Tibial nerve (tissue), 4 donors: ENCODE measurements at regions not wholly inside any gene's neighbourhood (a gene's known extent, or its start where the extent isn't known, plus 50 kb on each side); places are given as distances from the start of the nearest gene placed in this dataset.
A peak's percentile ranks its signal among the peaks of the same experiment; 100 is the strongest.
"Not testable (repeated sequence)": the region's sequence is repeated elsewhere in the genome, so short reads cannot be mapped to it uniquely, and the experiment has no call there.

Experiments
- DNase-seq, 2 donors: peaks; one replicate each; pipeline ENCODE4 v3.0.0-alpha.2; 2019; ENCODE audit warnings: low spot score in 2 of 2
- H3K27ac ChIP-seq, 4 donors: fragments of 200-600 bp; sonication (generic) in 3 of 4; one replicate each; pipeline ENCODE4 v1.5.1; 2017 to 2019; ENCODE audit warnings: mild to moderate bottlenecking in 1 of 4
- H3K27me3 ChIP-seq, 2 donors: fragments of 200-600 bp; sonication (generic) in 1 of 2; one replicate each; pipeline versions ENCODE4 v1.5.1 to v1.6.0; 2017 to 2019
- H3K36me3 ChIP-seq, 3 donors: fragments of 200-600 bp; sonication (generic); one replicate each; pipeline ENCODE4 v1.5.1; 2018 to 2019
- H3K4me1 ChIP-seq, 4 donors: fragments of 200-600 bp; sonication (generic) in 3 of 4; one replicate each; pipeline ENCODE4 v1.5.1; 2017 to 2019
- H3K4me3 ChIP-seq, 4 donors: fragments of 200-600 bp; sonication (generic) in 3 of 4; one replicate each; pipeline ENCODE4 v1.5.1; 2017 to 2019; ENCODE audit warnings: mild to moderate bottlenecking in 1 of 4, moderate library complexity in 1 of 4
- H3K9me3 ChIP-seq, 4 donors: fragments of 200-600 bp; sonication (generic) in 3 of 4; one replicate each; pipeline ENCODE4 v1.5.1; 2017 to 2019
- WGBS, 2 donors: methylation state at CpG; one replicate each; pipeline ENCODE4 v1.1.5; 2018; 5-methylcytosine and 5-hydroxymethylcytosine counted together
- TF ChIP-seq, protein P1 (sequence below), 5 experiments: fragments of 200-600 bp in 3 of 5; fragments of 450-650 bp in 2 of 5; sonication (generic) in 3 of 5; IDR thresholded peaks; one replicate each; pipeline ENCODE4 v1.5.1; 2016 to 2019; ENCODE audit warnings: antibody characterized with exemption in 5 of 5, mild to moderate bottlenecking in 3 of 5, moderate library complexity in 2 of 5

- not testable (repeated sequence) for H3K27ac ChIP-seq, H3K36me3 ChIP-seq, H3K9me3 ChIP-seq, DNase-seq, H3K27me3 ChIP-seq, H3K4me1 ChIP-seq
- WGBS, 2 donors: 9 to 14% methylated on average over 7 to 22 of the region's 28 CpGs
- H3K4me3 ChIP-seq: peak overlapping the region in 2 of 4 donors; percentile 15 to 35
These were observed 129.5 kb upstream of the HMX1 start for GRCh38 chr4:9001153-9001552.

- H3K27ac ChIP-seq, H3K4me1 ChIP-seq, H3K27me3 ChIP-seq, H3K36me3 ChIP-seq, H3K9me3 ChIP-seq: not testable (repeated sequence)
- H3K4me3 ChIP-seq: peak overlapping the region in 3 of 4 donors; percentile 15 to 35 (median 19)
- peak in 1 of 2 donors; percentile 4 for DNase-seq
- TF ChIP-seq, protein P1, sequence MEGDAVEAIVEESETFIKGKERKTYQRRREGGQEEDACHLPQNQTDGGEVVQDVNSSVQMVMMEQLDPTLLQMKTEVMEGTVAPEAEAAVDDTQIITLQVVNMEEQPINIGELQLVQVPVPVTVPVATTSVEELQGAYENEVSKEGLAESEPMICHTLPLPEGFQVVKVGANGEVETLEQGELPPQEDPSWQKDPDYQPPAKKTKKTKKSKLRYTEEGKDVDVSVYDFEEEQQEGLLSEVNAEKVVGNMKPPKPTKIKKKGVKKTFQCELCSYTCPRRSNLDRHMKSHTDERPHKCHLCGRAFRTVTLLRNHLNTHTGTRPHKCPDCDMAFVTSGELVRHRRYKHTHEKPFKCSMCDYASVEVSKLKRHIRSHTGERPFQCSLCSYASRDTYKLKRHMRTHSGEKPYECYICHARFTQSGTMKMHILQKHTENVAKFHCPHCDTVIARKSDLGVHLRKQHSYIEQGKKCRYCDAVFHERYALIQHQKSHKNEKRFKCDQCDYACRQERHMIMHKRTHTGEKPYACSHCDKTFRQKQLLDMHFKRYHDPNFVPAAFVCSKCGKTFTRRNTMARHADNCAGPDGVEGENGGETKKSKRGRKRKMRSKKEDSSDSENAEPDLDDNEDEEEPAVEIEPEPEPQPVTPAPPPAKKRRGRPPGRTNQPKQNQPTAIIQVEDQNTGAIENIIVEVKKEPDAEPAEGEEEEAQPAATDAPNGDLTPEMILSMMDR (IDR thresholded peaks at IDR 0.05): peak; percentile 68 to 82 (median 77)
- WGBS, 2 donors: 5% methylated on average over 12 of the region's 52 CpGs; no CpG with 5 or more reads in 1 of the 2 donors
These were observed 128.9 kb upstream of the HMX1 start for GRCh38 chr4:9000505-9001001.

DNA sequence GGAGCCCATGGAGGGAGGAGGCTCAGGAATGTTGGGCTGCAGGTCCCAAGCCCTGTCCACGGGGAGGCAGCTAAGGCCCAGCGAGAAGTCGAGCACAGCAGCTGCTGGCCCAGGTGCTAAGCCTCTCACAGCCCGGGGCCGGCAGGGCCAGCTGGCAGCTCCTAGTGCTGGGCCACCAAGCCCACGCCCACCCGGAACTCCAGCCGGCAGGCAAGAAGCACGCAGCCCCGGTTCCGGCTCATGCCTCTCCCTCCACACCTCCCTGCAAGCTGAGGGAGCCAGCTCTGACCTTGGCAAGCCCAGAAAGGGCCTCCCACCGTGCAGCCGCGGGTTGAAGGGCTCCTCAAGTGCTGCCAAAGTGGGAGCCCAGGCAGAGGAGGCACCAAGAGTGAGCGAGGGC is 121.3 kb upstream of the HMX1 start:
- not testable (repeated sequence) for DNase-seq, H3K9me3 ChIP-seq, H3K36me3 ChIP-seq, H3K27ac ChIP-seq, H3K4me1 ChIP-seq, H3K27me3 ChIP-seq, H3K4me3 ChIP-seq
- WGBS, 2 donors: 61 to 73% methylated on average over 5 to 6 of the region's 15 CpGs

GRCh38 chr4:8991449-8991848 is 119.8 kb upstream of the HMX1 start:
- not testable (repeated sequence) for H3K4me3 ChIP-seq, H3K27me3 ChIP-seq, H3K4me1 ChIP-seq, H3K27ac ChIP-seq, H3K9me3 ChIP-seq, H3K36me3 ChIP-seq, DNase-seq

DNA sequence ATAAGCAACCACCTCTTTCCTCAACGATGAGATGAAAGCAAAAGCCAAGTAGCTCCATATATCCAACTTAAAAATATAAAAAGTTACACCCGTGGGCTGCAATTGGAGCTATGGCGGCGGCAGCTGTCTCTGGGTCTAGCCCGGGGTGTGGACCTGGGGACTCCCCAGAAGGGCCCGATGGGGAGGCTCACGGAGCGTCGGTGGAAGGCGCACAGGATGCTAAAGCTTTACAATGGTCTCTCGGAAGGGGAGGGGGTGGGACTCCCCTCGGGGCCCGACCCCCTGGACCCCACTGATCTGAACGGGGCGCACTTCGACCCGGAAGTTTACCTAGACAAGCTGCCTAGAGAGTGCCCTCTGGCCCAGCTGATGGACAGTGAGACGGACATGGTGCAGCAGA is 118.7 kb upstream of the HMX1 start:
- not testable (repeated sequence) for H3K9me3 ChIP-seq, H3K27ac ChIP-seq, H3K27me3 ChIP-seq, H3K4me1 ChIP-seq, H3K36me3 ChIP-seq, DNase-seq, H3K4me3 ChIP-seq
- WGBS, 2 donors: 90 to 91% methylated on average over 8 to 14 of the region's 18 CpGs

- not testable (repeated sequence) for H3K9me3 ChIP-seq, H3K4me1 ChIP-seq, H3K27me3 ChIP-seq, H3K36me3 ChIP-seq, DNase-seq, H3K4me3 ChIP-seq, H3K27ac ChIP-seq
- WGBS, 2 donors: 92 to 93% methylated on average over 13 to 15 of the region's 15 CpGs
These were observed 114.1 kb upstream of the HMX1 start for GRCh38 chr4:8985786-8986185.

DNA sequence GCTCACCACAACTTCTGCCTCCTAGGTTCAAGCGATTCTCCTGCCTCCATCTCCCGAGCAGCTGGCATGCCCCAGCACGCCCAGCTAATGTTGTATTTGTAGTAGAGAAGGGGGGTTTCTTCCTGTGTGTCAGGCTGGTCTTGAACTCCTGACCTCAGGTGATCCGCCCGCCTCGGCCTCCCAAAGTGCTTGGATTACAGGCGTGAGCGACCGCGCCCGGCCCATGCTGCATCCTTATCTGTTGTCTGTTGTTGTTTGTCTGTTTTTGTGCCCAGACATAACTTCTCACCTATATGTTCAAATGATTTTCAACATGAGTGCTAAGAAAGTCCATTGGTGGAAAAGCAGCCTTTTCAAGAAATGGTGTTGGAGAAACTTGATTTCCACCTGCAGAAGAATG is 113.0 kb upstream of the HMX1 start:
- not testable (repeated sequence) for DNase-seq, H3K4me1 ChIP-seq, H3K27me3 ChIP-seq, H3K36me3 ChIP-seq, H3K4me3 ChIP-seq, H3K27ac ChIP-seq, H3K9me3 ChIP-seq
- WGBS, 2 donors: 88 to 94% methylated on average over 11 of the region's 11 CpGs

- H3K27ac ChIP-seq, H3K27me3 ChIP-seq, H3K4me3 ChIP-seq, DNase-seq, H3K4me1 ChIP-seq, H3K36me3 ChIP-seq, H3K9me3 ChIP-seq: not testable (repeated sequence)
- 81 to 85% methylated on average over 9 to 12 of the region's 12 CpGs for WGBS, 2 donors
These were observed 112.3 kb upstream of the HMX1 start for GRCh38 chr4:8983921-8984320.

- not testable (repeated sequence) for H3K36me3 ChIP-seq, H3K4me3 ChIP-seq, DNase-seq
These were observed 105.0 kb upstream of the HMX1 start for GRCh38 chr4:8976466-8977128.

GRCh38 chr4:8972635-8973034 is 101.0 kb upstream of the HMX1 start:
- not testable (repeated sequence) for H3K4me3 ChIP-seq, DNase-seq, H3K4me1 ChIP-seq, H3K9me3 ChIP-seq, H3K27me3 ChIP-seq, H3K36me3 ChIP-seq, H3K27ac ChIP-seq
- WGBS, 2 donors: 89 to 91% methylated on average over 7 of the region's 7 CpGs

More at GRCh38 chr4:8976466-8977128, 105.0 kb upstream of the HMX1 start:
- not testable (repeated sequence) for H3K4me1 ChIP-seq, H3K27ac ChIP-seq, H3K27me3 ChIP-seq, H3K9me3 ChIP-seq
- WGBS, 2 donors: 81 to 90% methylated on average over 19 to 24 of the region's 24 CpGs

DNA sequence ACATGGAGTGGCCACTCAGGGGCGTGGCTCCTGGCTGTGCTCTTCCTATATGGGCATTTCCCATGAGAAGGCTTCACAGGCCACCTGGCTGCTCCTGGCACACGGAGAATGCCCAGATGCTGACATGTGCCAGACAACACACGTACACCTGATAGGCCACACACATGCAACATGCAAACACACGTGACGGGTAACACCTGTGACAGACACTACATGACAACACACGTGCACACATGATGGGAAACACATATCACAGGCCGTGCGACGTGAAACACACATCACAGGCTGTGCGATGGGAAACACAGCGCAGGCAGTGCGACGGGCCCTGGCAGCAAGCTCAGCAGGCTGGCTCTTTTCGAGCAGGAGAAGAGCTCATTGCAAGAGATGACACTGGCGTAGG is 94.3 kb upstream of the HMX1 start:
- H3K27me3 ChIP-seq: peaks cover 0 to 12% of the 10 kb centered on the region in 2 donors
- DNase-seq, H3K4me3 ChIP-seq, H3K4me1 ChIP-seq, H3K27ac ChIP-seq, H3K36me3 ChIP-seq, H3K9me3 ChIP-seq: not testable (repeated sequence)
- 87 to 92% methylated on average over 10 to 13 of the region's 15 CpGs for WGBS, 2 donors

DNA sequence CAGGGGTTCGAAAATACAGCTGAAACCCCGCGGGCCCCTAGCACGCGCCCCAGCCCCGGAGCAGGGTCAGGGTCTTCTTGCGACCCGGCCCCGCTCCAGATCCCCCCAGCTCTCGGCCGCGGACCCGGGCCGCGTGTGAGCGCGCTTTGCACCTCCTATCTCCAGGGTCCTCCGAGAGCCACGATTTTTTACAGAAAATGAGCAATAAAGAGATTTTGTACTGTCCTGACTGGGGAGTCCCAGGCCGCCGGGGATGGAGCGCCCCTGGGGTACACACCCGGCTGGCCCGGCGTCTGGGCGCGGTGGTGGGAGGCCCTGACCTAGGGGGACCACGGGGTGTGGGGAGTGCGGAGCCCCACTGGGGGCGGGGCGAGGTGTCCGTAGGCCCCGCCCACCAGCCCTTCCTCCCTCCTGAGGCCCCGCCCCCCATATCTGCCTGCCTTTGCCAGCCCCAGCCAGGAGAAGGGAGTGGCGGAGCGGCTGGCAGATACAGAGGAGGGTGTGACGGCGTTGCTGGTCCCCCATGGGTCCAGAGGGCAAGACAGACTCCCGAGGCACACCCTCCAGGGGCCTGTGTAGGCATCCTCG is 92.7 kb upstream of the HMX1 start:
- not testable (repeated sequence) for DNase-seq, H3K27ac ChIP-seq, H3K4me1 ChIP-seq, H3K36me3 ChIP-seq, H3K9me3 ChIP-seq
- 9 to 16% methylated on average over 5 to 27 of the region's 40 CpGs for whole genome bisulfite sequencing, 2 donors
- peak overlapping the region in 1 of 4 donors; percentile 15 for H3K4me3 ChIP-seq
- peaks cover 0 to 12% of the 10 kb centered on the region in 2 donors for H3K27me3 ChIP-seq

- 1% methylated on average over 14 to 26 of the region's 41 CpGs for WGBS, 2 donors
- Histone ChIP-seq H3K27me3 (peaks cover 0 to 12% of the 10 kb centered on the region in 2 donors), H3K4me3 (peak overlapping the region in 1 of 4 donors; percentile 15)
- DNase-seq, H3K36me3 ChIP-seq, H3K4me1 ChIP-seq, H3K27ac ChIP-seq, H3K9me3 ChIP-seq: not testable (repeated sequence)
These were observed 91.9 kb upstream of the HMX1 start for GRCh38 chr4:8963533-8963932.
